Astrocyte (in vitro differentiated cells and primary cell): ENCODE measurements at regions not wholly inside any gene's neighbourhood (a gene's known extent, or its start where the extent isn't known, plus 50 kb on each side); places are given as distances from the start of the nearest gene placed in this dataset.

Source experiments
- EZH2 ChIP-seq: IDR thresholded peaks from 2 replicates; pipeline ENCODE4 v1.6.1; 2012; ENCODE audit warnings: mild to moderate bottlenecking, low read length, inconsistent platforms; ENCODE audit not compliant: insufficient read depth
- TF ChIP-seq, protein P1 (sequence below): IDR thresholded peaks from 2 replicates; pipeline ENCODE4 v1.5.1; 2011; ENCODE audit warnings: low read depth, mild to moderate bottlenecking, inconsistent platforms, low read length, moderate library complexity; ENCODE audit not compliant: insufficient read depth

DNA sequence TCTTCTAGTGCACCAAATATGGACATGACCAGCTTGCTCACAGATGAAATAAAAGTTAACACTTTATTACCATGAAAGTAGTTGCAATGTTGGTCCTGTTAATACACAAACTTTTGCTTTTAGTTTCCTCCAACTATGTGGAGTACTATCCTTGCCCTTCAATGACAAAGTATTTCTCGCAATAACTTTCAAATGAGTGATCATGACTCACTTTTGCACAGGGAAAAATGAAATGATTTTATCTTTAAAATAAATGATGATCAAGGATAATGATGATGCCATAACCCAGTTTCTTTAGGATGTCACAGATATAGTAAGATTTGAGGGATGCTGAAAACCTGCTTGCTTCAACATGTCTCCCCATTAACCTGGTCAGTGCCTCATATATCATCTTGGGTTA is 254.0 kb upstream of the KITLG start:
- TF ChIP-seq, protein P1, sequence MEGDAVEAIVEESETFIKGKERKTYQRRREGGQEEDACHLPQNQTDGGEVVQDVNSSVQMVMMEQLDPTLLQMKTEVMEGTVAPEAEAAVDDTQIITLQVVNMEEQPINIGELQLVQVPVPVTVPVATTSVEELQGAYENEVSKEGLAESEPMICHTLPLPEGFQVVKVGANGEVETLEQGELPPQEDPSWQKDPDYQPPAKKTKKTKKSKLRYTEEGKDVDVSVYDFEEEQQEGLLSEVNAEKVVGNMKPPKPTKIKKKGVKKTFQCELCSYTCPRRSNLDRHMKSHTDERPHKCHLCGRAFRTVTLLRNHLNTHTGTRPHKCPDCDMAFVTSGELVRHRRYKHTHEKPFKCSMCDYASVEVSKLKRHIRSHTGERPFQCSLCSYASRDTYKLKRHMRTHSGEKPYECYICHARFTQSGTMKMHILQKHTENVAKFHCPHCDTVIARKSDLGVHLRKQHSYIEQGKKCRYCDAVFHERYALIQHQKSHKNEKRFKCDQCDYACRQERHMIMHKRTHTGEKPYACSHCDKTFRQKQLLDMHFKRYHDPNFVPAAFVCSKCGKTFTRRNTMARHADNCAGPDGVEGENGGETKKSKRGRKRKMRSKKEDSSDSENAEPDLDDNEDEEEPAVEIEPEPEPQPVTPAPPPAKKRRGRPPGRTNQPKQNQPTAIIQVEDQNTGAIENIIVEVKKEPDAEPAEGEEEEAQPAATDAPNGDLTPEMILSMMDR: no peak
- TF ChIP-seq EZH2: no peak
